Keratinocyte (primary cell): ENCODE measurements at regions not wholly inside any gene's neighbourhood (a gene's known extent, or its start where the extent isn't known, plus 50 kb on each side); places are given as distances from the start of the nearest gene placed in this dataset.

Experiments used
- DNase-seq: peaks from one replicate; pipeline ENCODE4 v3.0.0-alpha.2; 2011; ENCODE audit warnings: low read depth, missing footprints, low spot score
- FAIRE-seq: peaks from 2 replicates; lab custom pipeline; 2011; peaks lifted over from hg19 to GRCh38; lab: Jason Lieb, UNC
- H2AFZ ChIP-seq: 2 replicates; pipeline ENCODE4 v1.6.0; 2012; ENCODE audit warnings: low read length, control low read depth, inconsistent platforms; ENCODE audit not compliant: control insufficient read depth
- H3K27ac ChIP-seq: 2 replicates; pipeline ENCODE4 v1.5.1; 2011; ENCODE audit warnings: low read length; ENCODE audit not compliant: control insufficient read depth, insufficient read depth
- H3K27me3 ChIP-seq: 3 replicates; pipeline ENCODE4 v1.6.0; 2011; ENCODE audit warnings: low read length; ENCODE audit not compliant: control insufficient read depth, insufficient read depth; ENCODE audit errors: extremely low read depth
- H3K36me3 ChIP-seq, 2 experiments: 2 replicates in 1 of 2; 3 replicates in 1 of 2; pipeline ENCODE4 v1.5.1; 2011; ENCODE audit warnings: low read length in 2 of 2, mild to moderate bottlenecking in 1 of 2; ENCODE audit not compliant: control insufficient read depth in 2 of 2, insufficient read depth in 2 of 2; ENCODE audit errors: extremely low read depth in 1 of 2
- H3K4me1 ChIP-seq: 3 replicates; pipeline ENCODE4 v1.5.1; 2011; ENCODE audit warnings: low read length; ENCODE audit not compliant: control insufficient read depth, insufficient read depth; ENCODE audit errors: extremely low read depth
- H3K4me2 ChIP-seq: 3 replicates; pipeline ENCODE4 v1.6.0; 2011; ENCODE audit warnings: low read depth, low read length; ENCODE audit not compliant: control insufficient read depth, insufficient read depth; ENCODE audit errors: extremely low read depth
- H3K4me3 ChIP-seq, 3 experiments: fragments of 200-600 bp in 1 of 3; sonication (generic) in 1 of 3; 2 replicates in 2 of 3; 3 replicates in 1 of 3; pipeline ENCODE4 v1.5.1; 2011 to 2016; ENCODE audit warnings: low read length in 3 of 3, mild to moderate bottlenecking in 3 of 3, control low read depth in 2 of 3, inconsistent platforms in 1 of 3, low read depth in 1 of 3, mixed read lengths in 1 of 3, mixed run types in 1 of 3, moderate library complexity in 1 of 3; ENCODE audit not compliant: control insufficient read depth in 2 of 3, insufficient read depth in 2 of 3; ENCODE audit errors: extremely low read depth in 1 of 3
- H3K79me2 ChIP-seq: 2 replicates; pipeline ENCODE4 v1.6.0; 2012; ENCODE audit warnings: low read length; ENCODE audit not compliant: control insufficient read depth, insufficient read depth
- H3K9ac ChIP-seq: 3 replicates; pipeline ENCODE4 v1.6.0; 2011; ENCODE audit warnings: low read length; ENCODE audit not compliant: control insufficient read depth, insufficient read depth; ENCODE audit errors: extremely low read depth
- H3K9me1 ChIP-seq: 3 replicates; pipeline ENCODE4 v1.6.0; 2011; ENCODE audit warnings: low read length; ENCODE audit not compliant: control insufficient read depth, insufficient read depth; ENCODE audit errors: extremely low read depth
- H3K9me3 ChIP-seq: 2 replicates; pipeline ENCODE4 v1.5.1; 2012; ENCODE audit warnings: low read depth, low read length; ENCODE audit not compliant: control insufficient read depth
- H4K20me1 ChIP-seq: 3 replicates; pipeline ENCODE4 v1.6.0; 2011; ENCODE audit warnings: low read length; ENCODE audit not compliant: control insufficient read depth, insufficient read depth; ENCODE audit errors: extremely low read depth
- EZH2 ChIP-seq: IDR thresholded peaks from one replicate; pipeline ENCODE4 v1.6.1; 2012; ENCODE audit warnings: inconsistent platforms, mild to moderate bottlenecking, low read length, moderate library complexity
- dilution Hi-C: fragments of 300-500 bp; cut with MboI; formaldehyde crosslinking; loops from one replicate; pipeline ENCODE4 v1.7.0; 2020; ENCODE audit warnings: low sequenced_read_pairs; ENCODE audit not compliant: extremely low pct_ligation_motif_present
- TF ChIP-seq, protein P1 (sequence below), 3 experiments: IDR thresholded peaks in 1 of 3; conservative IDR thresholded peaks in 1 of 3; optimal IDR thresholded peaks in 1 of 3; 2 replicates in 2 of 3; 3 replicates in 1 of 3; pipeline versions ENCODE3 to v1.5.1; 2011; ENCODE audit warnings: low read length in 3 of 3, mild to moderate bottlenecking in 3 of 3, moderate library complexity in 2 of 3, control low read depth in 1 of 3, inconsistent platforms in 1 of 3; ENCODE audit not compliant: insufficient read depth in 2 of 3; ENCODE audit errors: extremely low read depth in 1 of 3

DNA sequence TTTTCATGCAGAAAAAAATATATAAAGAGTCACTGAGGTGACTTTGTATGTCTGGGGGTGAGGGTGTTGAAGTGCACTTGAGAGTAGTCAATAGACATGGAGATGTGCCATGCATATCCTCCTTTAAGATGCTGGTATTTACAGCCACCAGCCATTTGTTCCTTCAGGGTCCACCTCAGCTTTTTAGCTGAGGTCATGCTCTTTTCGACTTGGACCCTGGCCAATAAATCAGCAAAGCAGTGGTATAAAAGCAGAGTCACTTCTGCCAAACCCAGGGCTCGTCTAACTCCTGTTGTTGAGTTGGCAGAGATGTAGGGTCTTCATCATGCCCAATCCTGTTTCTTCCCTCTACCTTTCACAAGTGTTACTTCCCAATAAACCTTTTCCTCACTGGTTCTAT, 75.1 kb upstream of the OSTN start:
- H4K20me1 ChIP-seq: no peaks in the 10 kb centered on the region
- H2AFZ ChIP-seq: no peak overlapping the region

GRCh38 chr3:191123231-191123630, 75.8 kb upstream of the OSTN start:
- dilution Hi-C loops: no loop called here
- no peak for DNase-seq
- H3K4me1 ChIP-seq: no peaks in the 10 kb centered on the region
- H3K79me2 ChIP-seq: no peaks in the 10 kb centered on the region
- no peak overlapping the region for H2AFZ ChIP-seq
- no peak overlapping the region for H3K4me2 ChIP-seq
- TF ChIP-seq, protein P1, sequence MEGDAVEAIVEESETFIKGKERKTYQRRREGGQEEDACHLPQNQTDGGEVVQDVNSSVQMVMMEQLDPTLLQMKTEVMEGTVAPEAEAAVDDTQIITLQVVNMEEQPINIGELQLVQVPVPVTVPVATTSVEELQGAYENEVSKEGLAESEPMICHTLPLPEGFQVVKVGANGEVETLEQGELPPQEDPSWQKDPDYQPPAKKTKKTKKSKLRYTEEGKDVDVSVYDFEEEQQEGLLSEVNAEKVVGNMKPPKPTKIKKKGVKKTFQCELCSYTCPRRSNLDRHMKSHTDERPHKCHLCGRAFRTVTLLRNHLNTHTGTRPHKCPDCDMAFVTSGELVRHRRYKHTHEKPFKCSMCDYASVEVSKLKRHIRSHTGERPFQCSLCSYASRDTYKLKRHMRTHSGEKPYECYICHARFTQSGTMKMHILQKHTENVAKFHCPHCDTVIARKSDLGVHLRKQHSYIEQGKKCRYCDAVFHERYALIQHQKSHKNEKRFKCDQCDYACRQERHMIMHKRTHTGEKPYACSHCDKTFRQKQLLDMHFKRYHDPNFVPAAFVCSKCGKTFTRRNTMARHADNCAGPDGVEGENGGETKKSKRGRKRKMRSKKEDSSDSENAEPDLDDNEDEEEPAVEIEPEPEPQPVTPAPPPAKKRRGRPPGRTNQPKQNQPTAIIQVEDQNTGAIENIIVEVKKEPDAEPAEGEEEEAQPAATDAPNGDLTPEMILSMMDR (optimal IDR thresholded peaks at IDR 0.05 in 1 of 3, IDR thresholded peaks at IDR 0.05 in 1 of 3, conservative IDR thresholded peaks at IDR 0.05 in 1 of 3; ENCODE audit: extremely low read depth in 1 of 3, insufficient read depth in 2 of 3, low read length in 3 of 3): no peak
- TF ChIP-seq EZH2: no peak
- H3K36me3 ChIP-seq: no peaks in the 10 kb centered on the region
- H3K9ac ChIP-seq: no peak overlapping the region
- no peak overlapping the region for H3K27ac ChIP-seq
- no peaks in the 10 kb centered on the region for H3K9me3 ChIP-seq
- no peaks in the 10 kb centered on the region for H3K27me3 ChIP-seq
- no peak for FAIRE-seq
- no peaks in the 10 kb centered on the region for H4K20me1 ChIP-seq
- no peaks in the 10 kb centered on the region for H3K9me1 ChIP-seq
- H3K4me3 ChIP-seq: no peak overlapping the region

More for the DNA sequence above, 75.1 kb upstream of the OSTN start:
- dilution Hi-C loops: no loop called here
- FAIRE-seq (no peak), DNase-seq (no peak)
- Histone ChIP-seq H3K79me2 (no peaks in the 10 kb centered on the region), H3K4me1 (no peaks in the 10 kb centered on the region), H3K9me1 (no peaks in the 10 kb centered on the region), H3K9me3 (no peaks in the 10 kb centered on the region), H3K27ac (no peak overlapping the region), H3K9ac (no peak overlapping the region), H3K4me2 (no peak overlapping the region), H3K4me3 (no peak overlapping the region), H3K36me3 (no peaks in the 10 kb centered on the region), H3K27me3 (no peaks in the 10 kb centered on the region)
- TF ChIP-seq, protein P1 (optimal IDR thresholded peaks at IDR 0.05 in 1 of 3, IDR thresholded peaks at IDR 0.05 in 1 of 3, conservative IDR thresholded peaks at IDR 0.05 in 1 of 3; ENCODE audit: extremely low read depth in 1 of 3, insufficient read depth in 2 of 3, low read length in 3 of 3): no peak
- TF ChIP-seq EZH2: no peak
